B cell (primary cell): ENCODE measurements at regions not wholly inside any gene's neighbourhood (a gene's known extent, or its start where the extent isn't known, plus 50 kb on each side); places are given as distances from the start of the nearest gene placed in this dataset.

Experiments used
- EZH2 ChIP-seq: IDR thresholded peaks from 2 replicates; pipeline ENCODE4 v1.6.1; 2012; ENCODE audit warnings: borderline replicate concordance, low read depth, mild to moderate bottlenecking, moderate library complexity, low read length; ENCODE audit not compliant: insufficient read depth, poor library complexity, severe bottlenecking
- TF ChIP-seq, protein P1 (sequence below): fragments of 200-600 bp; IDR thresholded peaks from one replicate; pipeline ENCODE4 v1.8.0; 2022; ENCODE audit warnings: antibody characterized with exemption, mild to moderate bottlenecking

GRCh38 chr3:176349706-176350105, 847.6 kb downstream of the TBL1XR1 start:
- TF ChIP-seq, protein P1, sequence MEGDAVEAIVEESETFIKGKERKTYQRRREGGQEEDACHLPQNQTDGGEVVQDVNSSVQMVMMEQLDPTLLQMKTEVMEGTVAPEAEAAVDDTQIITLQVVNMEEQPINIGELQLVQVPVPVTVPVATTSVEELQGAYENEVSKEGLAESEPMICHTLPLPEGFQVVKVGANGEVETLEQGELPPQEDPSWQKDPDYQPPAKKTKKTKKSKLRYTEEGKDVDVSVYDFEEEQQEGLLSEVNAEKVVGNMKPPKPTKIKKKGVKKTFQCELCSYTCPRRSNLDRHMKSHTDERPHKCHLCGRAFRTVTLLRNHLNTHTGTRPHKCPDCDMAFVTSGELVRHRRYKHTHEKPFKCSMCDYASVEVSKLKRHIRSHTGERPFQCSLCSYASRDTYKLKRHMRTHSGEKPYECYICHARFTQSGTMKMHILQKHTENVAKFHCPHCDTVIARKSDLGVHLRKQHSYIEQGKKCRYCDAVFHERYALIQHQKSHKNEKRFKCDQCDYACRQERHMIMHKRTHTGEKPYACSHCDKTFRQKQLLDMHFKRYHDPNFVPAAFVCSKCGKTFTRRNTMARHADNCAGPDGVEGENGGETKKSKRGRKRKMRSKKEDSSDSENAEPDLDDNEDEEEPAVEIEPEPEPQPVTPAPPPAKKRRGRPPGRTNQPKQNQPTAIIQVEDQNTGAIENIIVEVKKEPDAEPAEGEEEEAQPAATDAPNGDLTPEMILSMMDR, result no peak
- no peak for TF ChIP-seq EZH2
